Lower leg skin (tissue), 3 donors: ENCODE measurements at regions not wholly inside any gene's neighbourhood (a gene's known extent, or its start where the extent isn't known, plus 50 kb on each side); places are given as distances from the start of the nearest gene placed in this dataset.

Experiments
- CTCF ChIP-seq, 3 donors: fragments of 450-650 bp; IDR thresholded peaks; one replicate each; pipeline ENCODE4 v1.5.1; 2016; ENCODE audit warnings: antibody characterized with exemption in 3 of 3, mild to moderate bottlenecking in 3 of 3, moderate library complexity in 2 of 3
- POLR2A ChIP-seq, 2 donors: fragments of 450-650 bp; IDR thresholded peaks; one replicate each; pipeline ENCODE4 v1.6.1; 2016 to 2017; ENCODE audit warnings: antibody characterized with exemption in 2 of 2, mild to moderate bottlenecking in 1 of 2, moderate library complexity in 1 of 2

DNA sequence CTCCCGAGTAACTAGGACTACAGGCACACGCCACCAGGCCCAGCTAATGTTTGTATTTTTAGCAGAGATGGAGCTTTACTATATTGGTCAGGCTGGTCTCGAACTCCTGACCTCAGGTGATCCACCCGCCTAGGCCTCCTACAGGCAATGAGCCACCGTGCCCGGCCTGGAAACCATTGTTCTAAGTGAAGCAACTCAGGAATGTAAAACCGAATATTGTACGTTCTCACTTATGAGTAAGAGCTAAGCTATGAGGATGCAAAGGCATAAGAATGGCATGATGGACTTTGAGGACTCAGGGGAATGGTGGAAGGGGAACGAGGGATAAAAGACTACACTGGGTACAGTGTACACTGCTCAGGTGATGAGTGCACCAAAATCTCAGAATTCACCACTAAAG is 235.1 kb upstream of the AUTS2 start:
- no peak for TF ChIP-seq CTCF (IDR thresholded peaks at IDR 0.05)
- no peak for TF ChIP-seq POLR2A (IDR thresholded peaks at IDR 0.05)
